Left ventricle myocardium inferior (tissue), 1 donor: ENCODE measurements at regions not wholly inside any gene's neighbourhood (a gene's known extent, or its start where the extent isn't known, plus 50 kb on each side); places are given as distances from the start of the nearest gene placed in this dataset.

Source experiments
- DNase-seq: peaks from one replicate; pipeline ENCODE4 v3.0.0-alpha.2; 2020
- H3K27ac ChIP-seq: fragments of 200-600 bp; replicated peaks from 2 replicates; pipeline ENCODE4 v1.8.0; 2021
- H3K27me3 ChIP-seq: fragments of 200-600 bp; 2 replicates; pipeline ENCODE4 v1.8.0; 2021; ENCODE audit warnings: low read depth
- H3K36me3 ChIP-seq: fragments of 200-600 bp; 2 replicates; pipeline ENCODE4 v1.8.0; 2021
- H3K4me1 ChIP-seq: fragments of 200-600 bp; 2 replicates; pipeline ENCODE4 v1.8.0; 2021
- H3K4me3 ChIP-seq: fragments of 200-600 bp; 2 replicates; pipeline ENCODE4 v1.8.0; 2021; ENCODE audit warnings: mild to moderate bottlenecking, moderate library complexity
- H3K9me3 ChIP-seq: fragments of 200-600 bp; replicated peaks from 2 replicates; pipeline ENCODE4 v1.8.0; 2021
- CTCF ChIP-seq: fragments of 200-600 bp; IDR thresholded peaks from 2 replicates; pipeline ENCODE4 v1.8.0; 2021; ENCODE audit warnings: antibody characterized with exemption, mild to moderate bottlenecking, borderline replicate concordance
- intact Hi-C: fragments of 100-400 bp; cut with micrococcal nuclease; formaldehyde crosslinking; loops from one replicate; pipeline ENCODE4 v1.11.0; 2022
- donor health status: DM: no; HTN: yes; CAD: no; lungs with severe emphysema.

- no peaks in the 10 kb centered on the region for H3K36me3 ChIP-seq
- no peak for TF ChIP-seq CTCF
- no peaks in the 10 kb centered on the region for H3K9me3 ChIP-seq
- no peaks in the 10 kb centered on the region for H3K4me1 ChIP-seq
- no peaks in the 10 kb centered on the region for H3K27me3 ChIP-seq
- no peak overlapping the region for H3K4me3 ChIP-seq
- intact Hi-C loops: no loop called here
- no peak overlapping the region for H3K27ac ChIP-seq
- no peak for DNase-seq
These were observed 266.2 kb upstream of the SLC39A10 start for GRCh38 chr2:195390686-195391321.

- Histone ChIP-seq H3K27me3 (no peaks in the 10 kb centered on the region), H3K36me3 (no peaks in the 10 kb centered on the region), H3K4me3 (no peak overlapping the region), H3K9me3 (no peaks in the 10 kb centered on the region), H3K27ac (no peak overlapping the region), H3K4me1 (no peaks in the 10 kb centered on the region)
- no peak for DNase-seq
- TF ChIP-seq CTCF: no peak
- intact Hi-C loops: no loop called here
These were observed 269.0 kb upstream of the SLC39A10 start for GRCh38 chr2:195388028-195388427.

GRCh38 chr2:195382186-195382585 lies 274.8 kb upstream of the SLC39A10 start:
- H3K36me3 ChIP-seq: no peaks in the 10 kb centered on the region
- no peak overlapping the region for H3K4me3 ChIP-seq
- no peaks in the 10 kb centered on the region for H3K4me1 ChIP-seq

GRCh38 chr2:195370167-195370943 lies 286.7 kb upstream of the SLC39A10 start:
- TF ChIP-seq CTCF: no peak
- intact Hi-C loops: no loop called here

More at GRCh38 chr2:195382186-195382585, 274.8 kb upstream of the SLC39A10 start:
- no peaks in the 10 kb centered on the region for H3K27me3 ChIP-seq
- H3K27ac ChIP-seq: no peak overlapping the region
- intact Hi-C loops: no loop called here
- no peaks in the 10 kb centered on the region for H3K9me3 ChIP-seq
- no peak for DNase-seq
- TF ChIP-seq CTCF: no peak

GRCh38 chr2:195369218-195369587 lies 287.8 kb upstream of the SLC39A10 start:
- intact Hi-C loops: no loop called here
- Histone ChIP-seq H3K4me3 (no peak overlapping the region), H3K4me1 (no peaks in the 10 kb centered on the region), H3K36me3 (no peaks in the 10 kb centered on the region), H3K27ac (no peak overlapping the region), H3K27me3 (no peaks in the 10 kb centered on the region), H3K9me3 (no peaks in the 10 kb centered on the region)
- TF ChIP-seq CTCF: no peak
- DNase-seq: no peak

More at GRCh38 chr2:195370167-195370943, 286.7 kb upstream of the SLC39A10 start:
- no peaks in the 10 kb centered on the region for H3K4me1 ChIP-seq
- no peaks in the 10 kb centered on the region for H3K27me3 ChIP-seq
- no peaks in the 10 kb centered on the region for H3K36me3 ChIP-seq
- no peak for DNase-seq
- no peaks in the 10 kb centered on the region for H3K9me3 ChIP-seq
- no peak overlapping the region for H3K4me3 ChIP-seq
- H3K27ac ChIP-seq: no peak overlapping the region
